OCI-LY1 (cell line): ENCODE measurements at regions not wholly inside any gene's neighbourhood (a gene's known extent, or its start where the extent isn't known, plus 50 kb on each side); places are given as distances from the start of the nearest gene placed in this dataset.

ENCODE experiments used
- CTCF ChIP-seq: fragments of 200-600 bp; sonication (generic), shearing (Covaris generic); IDR thresholded peaks from 2 replicates; pipeline ENCODE4 v1.5.1; 2017; ENCODE audit warnings: mild to moderate bottlenecking, antibody characterized with exemption, low read length, moderate library complexity, mixed read lengths
- EZH2 ChIP-seq: fragments of 200-600 bp; sonication (generic), shearing (Covaris generic); IDR thresholded peaks from 2 replicates; pipeline ENCODE4 v1.8.0; 2017; ENCODE audit warnings: borderline replicate concordance, mixed run types, mild to moderate bottlenecking, antibody characterized with exemption, low read length, moderate library complexity, mixed read lengths

DNA sequence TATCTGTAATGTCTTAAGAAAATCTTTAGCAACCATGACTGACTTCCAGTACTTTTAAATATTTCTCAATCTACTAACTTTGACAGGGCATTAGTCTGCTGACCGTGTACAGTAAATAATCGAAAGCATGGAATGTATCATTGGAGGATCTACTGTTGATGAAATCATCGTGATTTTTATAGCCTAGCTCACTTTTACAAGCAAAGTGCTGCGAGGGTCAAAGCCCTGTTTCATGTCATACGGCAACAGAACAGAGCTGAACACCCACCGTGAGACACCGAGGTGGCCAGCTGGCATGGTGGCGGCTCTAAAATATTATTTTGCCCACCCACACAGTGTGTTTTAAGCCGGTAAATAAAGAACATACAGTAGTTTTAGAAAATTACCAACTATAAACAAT, 679.3 kb downstream of the FAT4 start:
- TF ChIP-seq CTCF (no peak), EZH2 (no peak)
